ENCODE measurements at regions not wholly inside any gene's neighbourhood (a gene's known extent, or its start where the extent isn't known, plus 50 kb on each side); places are given as distances from the start of the nearest gene placed in this dataset.

DNA sequence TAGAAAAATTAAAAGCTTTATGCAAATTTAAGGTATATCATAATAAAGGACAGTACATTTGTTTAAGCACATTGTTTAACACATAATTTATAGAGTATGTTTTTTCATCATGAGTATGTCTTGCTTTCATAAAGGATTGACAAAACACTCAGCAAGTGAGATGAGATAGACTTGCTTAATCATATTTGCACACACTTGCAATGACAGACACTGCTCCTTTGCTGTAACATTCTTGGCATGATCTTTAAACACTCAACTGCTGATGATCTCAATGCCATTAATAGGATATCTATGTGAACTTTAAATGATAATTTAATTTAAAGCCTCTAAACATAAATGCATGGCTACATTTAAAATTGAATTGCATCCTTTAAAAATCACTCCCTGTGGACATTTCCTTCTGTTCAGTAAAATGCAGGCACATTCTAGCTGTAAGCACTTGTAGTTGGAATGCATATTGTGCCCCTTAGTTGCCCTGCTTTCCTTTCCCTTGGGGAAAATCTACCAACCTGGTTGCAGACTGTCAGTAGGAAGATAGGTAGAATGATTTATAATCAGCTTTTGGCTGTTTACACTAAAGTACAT, 979.0 kb downstream of the TMTC2 start:
- H3K9ac ChIP-seq (ENCODE audit: control insufficient read depth, extremely low read depth, insufficient read depth, low read length), result no peak overlapping the region
- dilution Hi-C loops (cut with MboI; ENCODE audit: extremely low pct_ligation_motif_present, low sequenced_read_pairs), result no loop called here
- FAIRE-seq, result no peak

DNA sequence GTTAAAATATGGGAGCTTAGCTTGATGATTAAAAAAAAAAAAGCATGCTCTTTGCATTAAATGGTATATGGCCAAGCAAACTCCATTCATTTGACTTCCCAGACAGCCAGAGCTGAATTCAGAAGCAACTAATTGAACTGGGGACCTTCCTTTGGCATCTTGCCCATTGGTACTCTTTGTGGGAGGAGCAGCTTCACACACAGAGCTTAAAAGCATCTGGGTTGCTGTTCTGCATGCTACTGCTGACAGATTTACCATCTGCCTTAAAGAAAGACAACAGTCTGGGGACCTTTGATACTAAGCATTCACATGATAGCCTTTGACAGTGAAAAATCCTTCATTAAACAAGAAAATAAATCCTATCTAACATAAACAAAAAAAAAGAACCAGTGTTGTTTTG, 977.9 kb downstream of the TMTC2 start:
- Histone ChIP-seq H4K20me1 (ENCODE audit: control insufficient read depth, extremely low read depth, insufficient read depth, low read length) (no peaks in the 10 kb centered on the region), H3K9me3 (ENCODE audit: control insufficient read depth, low read depth, low read length) (no peaks in the 10 kb centered on the region), H2AFZ (ENCODE audit: control insufficient read depth, low read length) (no peak overlapping the region), H3K4me3 (ENCODE audit: control insufficient read depth in 2 of 3, extremely low read depth in 1 of 3, insufficient read depth in 2 of 3, low read depth in 1 of 3, low read length in 3 of 3) (no peak overlapping the region), H3K36me3 (ENCODE audit: control insufficient read depth in 2 of 2, extremely low read depth in 1 of 2, insufficient read depth in 2 of 2, low read length in 2 of 2) (no peaks in the 10 kb centered on the region), H3K27me3 (ENCODE audit: control insufficient read depth, extremely low read depth, insufficient read depth, low read length) (no peaks in the 10 kb centered on the region), H3K9ac (ENCODE audit: control insufficient read depth, extremely low read depth, insufficient read depth, low read length) (no peak overlapping the region), H3K4me2 (ENCODE audit: control insufficient read depth, extremely low read depth, insufficient read depth, low read depth, low read length) (no peak overlapping the region), H3K9me1 (ENCODE audit: control insufficient read depth, extremely low read depth, insufficient read depth, low read length) (no peaks in the 10 kb centered on the region), H3K4me1 (ENCODE audit: control insufficient read depth, extremely low read depth, insufficient read depth, low read length) (no peaks in the 10 kb centered on the region), H3K79me2 (ENCODE audit: control insufficient read depth, insufficient read depth, low read length) (no peaks in the 10 kb centered on the region), H3K27ac (ENCODE audit: control insufficient read depth, insufficient read depth, low read length) (no peak overlapping the region)
- DNase-seq (ENCODE audit: low read depth, low spot score) (no peak), FAIRE-seq (no peak)
- no peak for TF ChIP-seq EZH2 (IDR thresholded peaks at IDR 0.05; ENCODE audit: low read length)
- TF ChIP-seq CTCF (optimal IDR thresholded peaks at IDR 0.05 in 1 of 3, IDR thresholded peaks at IDR 0.05 in 1 of 3, conservative IDR thresholded peaks at IDR 0.05 in 1 of 3; ENCODE audit: extremely low read depth in 1 of 3, insufficient read depth in 2 of 3, low read length in 3 of 3), result no peak
- dilution Hi-C loops (cut with MboI; ENCODE audit: extremely low pct_ligation_motif_present, low sequenced_read_pairs), result no loop called here

More for the DNA sequence above, 979.0 kb downstream of the TMTC2 start:
- no peaks in the 10 kb centered on the region for H3K4me1 ChIP-seq (ENCODE audit: control insufficient read depth, extremely low read depth, insufficient read depth, low read length)
- H2AFZ ChIP-seq (ENCODE audit: control insufficient read depth, low read length), result no peak overlapping the region
- no peak overlapping the region for H3K4me3 ChIP-seq (ENCODE audit: control insufficient read depth in 2 of 3, extremely low read depth in 1 of 3, insufficient read depth in 2 of 3, low read depth in 1 of 3, low read length in 3 of 3)
- H3K27ac ChIP-seq (ENCODE audit: control insufficient read depth, insufficient read depth, low read length), result no peak overlapping the region
- H3K9me3 ChIP-seq (ENCODE audit: control insufficient read depth, low read depth, low read length), result no peaks in the 10 kb centered on the region
- H3K4me2 ChIP-seq (ENCODE audit: control insufficient read depth, extremely low read depth, insufficient read depth, low read depth, low read length), result no peak overlapping the region
- no peaks in the 10 kb centered on the region for H3K79me2 ChIP-seq (ENCODE audit: control insufficient read depth, insufficient read depth, low read length)
- TF ChIP-seq EZH2 (IDR thresholded peaks at IDR 0.05; ENCODE audit: low read length), result no peak
- TF ChIP-seq CTCF (optimal IDR thresholded peaks at IDR 0.05 in 1 of 3, IDR thresholded peaks at IDR 0.05 in 1 of 3, conservative IDR thresholded peaks at IDR 0.05 in 1 of 3; ENCODE audit: extremely low read depth in 1 of 3, insufficient read depth in 2 of 3, low read length in 3 of 3), result no peak
- H3K9me1 ChIP-seq (ENCODE audit: control insufficient read depth, extremely low read depth, insufficient read depth, low read length), result no peaks in the 10 kb centered on the region
- no peaks in the 10 kb centered on the region for H4K20me1 ChIP-seq (ENCODE audit: control insufficient read depth, extremely low read depth, insufficient read depth, low read length)
- no peak for DNase-seq (ENCODE audit: low read depth, low spot score)
- H3K36me3 ChIP-seq (ENCODE audit: control insufficient read depth in 2 of 2, extremely low read depth in 1 of 2, insufficient read depth in 2 of 2, low read length in 2 of 2), result no peaks in the 10 kb centered on the region
- no peaks in the 10 kb centered on the region for H3K27me3 ChIP-seq (ENCODE audit: control insufficient read depth, extremely low read depth, insufficient read depth, low read length)

Data from keratinocyte (primary cell).